Right cardiac atrium (tissue), 5 donors: ENCODE measurements at regions not wholly inside any gene's neighbourhood (a gene's known extent, or its start where the extent isn't known, plus 50 kb on each side); places are given as distances from the start of the nearest gene placed in this dataset.
"Not testable (repeated sequence)": the region's sequence is repeated elsewhere in the genome, so short reads cannot be mapped to it uniquely, and the experiment has no call there.

Experiments
- ATAC-seq, 2 donors: fragments of 200-7000 bp; cut with Tn5 transposase; one replicate each; pipeline versions ENCODE4 v1.8.0 to v1.9.1; 2020; ENCODE audit warnings: moderate library complexity in 2 of 2, mild to moderate bottlenecking in 1 of 2
- DNase-seq, 3 donors: peaks; one replicate each; pipeline ENCODE4 v3.0.0-alpha.2; 2020
- H3K27ac ChIP-seq: one replicate; pipeline ENCODE4 v1.5.1; 2013; ENCODE audit warnings: mild to moderate bottlenecking, low read length, control low read depth, moderate library complexity
- H3K27me3 ChIP-seq: one replicate; pipeline ENCODE4 v1.6.1; 2013; ENCODE audit not compliant: control insufficient read depth, insufficient read depth
- H3K4me1 ChIP-seq: one replicate; pipeline ENCODE4 v1.6.1; 2013; ENCODE audit warnings: low read length; ENCODE audit not compliant: control insufficient read depth, insufficient read depth
- H3K4me3 ChIP-seq: one replicate; pipeline ENCODE4 v1.5.1; 2013; ENCODE audit warnings: low read length, control low read depth
- H3K9me3 ChIP-seq: one replicate; pipeline ENCODE4 v1.6.1; 2013; ENCODE audit warnings: low read length; ENCODE audit not compliant: control insufficient read depth
- WGBS: extraction: QIAGEN DNeasy Blood & Tissue Kit; methylation state at CpG from one replicate; pipeline ENCODE4 v1.1.7; 2013; 5-methylcytosine and 5-hydroxymethylcytosine counted together
- intact Hi-C, 4 donors: fragments of 100-400 bp; cut with DNase I; formaldehyde crosslinking; loops; one replicate each; pipeline versions ENCODE4 v1.11.0 to v1.14.0; 2022 to 2023
- donor health status: healthy with polysubstance abuse.
- donor health status: DM: no; HTN: yes; CAD: no.
- donor health status: DM: no; HTN: no; CAD: no.
- donor health status: DM: no; HTN: yes; CAD: no; lungs with severe emphysema.
- donor health status: DM: yes; HTN: yes; CAD: no.

- no peak for DNase-seq
- H3K9me3 ChIP-seq: no peaks in the 10 kb centered on the region
- H3K4me1 ChIP-seq: no peaks in the 10 kb centered on the region
- no peaks in the 10 kb centered on the region for H3K27me3 ChIP-seq
- intact Hi-C loops: no loop called here
- WGBS: 92% methylated on average over 14 of the region's 14 CpGs
- no peak overlapping the region for H3K4me3 ChIP-seq
- no peak overlapping the region for H3K27ac ChIP-seq
- ATAC-seq: no peak
Measured at GRCh38 chr1:43021547-43022474, 63.1 kb upstream of the SLC2A1 start.

GRCh38 chr1:43019226-43019625 lies 60.6 kb upstream of the SLC2A1 start:
- no peak for ATAC-seq
- intact Hi-C loops: no loop called here
- WGBS: 91% methylated on average over 3 of the region's 3 CpGs
- no peak overlapping the region for H3K4me3 ChIP-seq
- H3K27me3 ChIP-seq: no peaks in the 10 kb centered on the region
- H3K27ac ChIP-seq: no peak overlapping the region
- no peaks in the 10 kb centered on the region for H3K4me1 ChIP-seq
- DNase-seq: no peak
- H3K9me3 ChIP-seq: no peaks in the 10 kb centered on the region

DNA sequence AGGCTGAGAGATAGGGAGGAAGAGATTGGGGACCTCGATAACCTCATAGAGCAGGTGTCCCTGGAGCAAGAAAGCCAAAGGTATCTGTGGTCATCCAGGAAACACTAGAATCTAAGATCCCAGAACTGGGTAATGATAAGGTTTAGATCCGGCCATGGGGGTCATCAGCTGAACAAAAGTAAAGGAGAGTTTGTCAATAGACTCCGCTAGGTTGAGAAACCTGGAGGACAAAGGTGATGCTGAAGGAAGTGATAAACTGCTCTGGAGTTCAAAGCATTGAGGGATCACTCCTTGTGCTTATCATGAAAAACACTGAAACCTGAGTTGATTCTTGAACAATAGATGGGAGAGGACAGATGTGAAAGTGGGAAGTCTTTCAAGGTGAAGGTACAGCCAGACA lies 59.5 kb upstream of the SLC2A1 start:
- DNase-seq: no peak
- Histone ChIP-seq H3K27me3 (no peaks in the 10 kb centered on the region), H3K4me3 (no peak overlapping the region), H3K27ac (no peak overlapping the region), H3K9me3 (no peaks in the 10 kb centered on the region), H3K4me1 (no peaks in the 10 kb centered on the region)
- no peak for ATAC-seq
- 93% methylated on average over 3 of the region's 3 CpGs for WGBS
- intact Hi-C loops: no loop called here

DNA sequence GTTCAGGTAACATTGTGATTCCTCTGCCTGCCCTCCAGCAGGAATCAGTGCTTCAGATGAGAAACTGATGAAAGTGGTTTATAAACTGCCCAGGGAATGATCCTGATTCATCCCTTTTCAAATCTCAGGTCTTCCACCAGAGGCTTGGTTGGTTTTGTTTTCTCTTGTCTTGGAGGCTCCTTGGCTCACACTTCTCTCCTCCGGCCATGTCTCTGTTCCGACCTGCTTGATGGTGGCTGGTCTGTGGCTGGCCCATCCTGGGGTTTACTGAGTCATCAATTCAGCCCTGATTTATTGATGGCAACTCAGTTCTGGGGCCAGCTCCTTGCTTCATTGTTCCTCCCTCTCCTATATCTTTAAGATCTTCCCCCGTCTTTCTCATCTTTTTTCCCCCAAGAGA lies 56.6 kb upstream of the SLC2A1 start:
- DNase-seq: no peak
- no peak overlapping the region for H3K27ac ChIP-seq
- no peak overlapping the region for H3K4me3 ChIP-seq
- 93% methylated on average over 3 of the region's 3 CpGs for WGBS
- H3K27me3 ChIP-seq: no peaks in the 10 kb centered on the region
- intact Hi-C loops: no loop called here
- H3K4me1 ChIP-seq: no peaks in the 10 kb centered on the region
- no peaks in the 10 kb centered on the region for H3K9me3 ChIP-seq
- ATAC-seq: no peak

- H3K9me3 ChIP-seq, intact Hi-C loops, H3K4me1 ChIP-seq, DNase-seq, H3K27ac ChIP-seq, ATAC-seq, H3K4me3 ChIP-seq, H3K27me3 ChIP-seq: not testable (repeated sequence)
- WGBS: 94% methylated on average over 10 of the region's 10 CpGs
Measured at GRCh38 chr1:43014579-43014978, 55.9 kb upstream of the SLC2A1 start.

- DNase-seq: no peak
- intact Hi-C loops: no loop called here
Measured at GRCh38 chr1:43011020-43011419, 52.4 kb upstream of the SLC2A1 start.

DNA sequence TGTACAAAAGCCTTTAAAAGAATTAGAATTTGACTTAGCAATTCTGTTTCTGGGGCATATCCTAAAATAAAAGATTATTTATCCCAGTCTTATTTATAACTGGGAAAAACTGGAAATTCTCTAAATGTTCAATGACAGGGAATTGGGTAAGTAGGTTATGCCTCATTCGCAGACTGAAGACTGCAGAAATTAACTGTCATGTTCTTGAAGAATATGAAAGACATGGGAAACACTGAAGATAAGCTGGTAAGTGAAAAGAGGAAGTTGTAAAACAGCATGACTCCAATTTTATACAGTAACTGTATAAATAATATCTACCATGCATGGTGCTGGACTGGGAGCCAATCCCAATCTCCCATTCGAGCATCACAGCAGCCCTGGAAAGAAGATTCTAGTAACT lies 50.6 kb upstream of the SLC2A1 start:
- ATAC-seq: no peak

More at GRCh38 chr1:43011020-43011419, 52.4 kb upstream of the SLC2A1 start:
- 30% methylated on average over 3 of the region's 3 CpGs for WGBS
- Histone ChIP-seq H3K27me3 (no peaks in the 10 kb centered on the region), H3K9me3 (no peaks in the 10 kb centered on the region), H3K4me3 (no peak overlapping the region), H3K4me1 (no peaks in the 10 kb centered on the region), H3K27ac (no peak overlapping the region)
- no peak for ATAC-seq

DNA sequence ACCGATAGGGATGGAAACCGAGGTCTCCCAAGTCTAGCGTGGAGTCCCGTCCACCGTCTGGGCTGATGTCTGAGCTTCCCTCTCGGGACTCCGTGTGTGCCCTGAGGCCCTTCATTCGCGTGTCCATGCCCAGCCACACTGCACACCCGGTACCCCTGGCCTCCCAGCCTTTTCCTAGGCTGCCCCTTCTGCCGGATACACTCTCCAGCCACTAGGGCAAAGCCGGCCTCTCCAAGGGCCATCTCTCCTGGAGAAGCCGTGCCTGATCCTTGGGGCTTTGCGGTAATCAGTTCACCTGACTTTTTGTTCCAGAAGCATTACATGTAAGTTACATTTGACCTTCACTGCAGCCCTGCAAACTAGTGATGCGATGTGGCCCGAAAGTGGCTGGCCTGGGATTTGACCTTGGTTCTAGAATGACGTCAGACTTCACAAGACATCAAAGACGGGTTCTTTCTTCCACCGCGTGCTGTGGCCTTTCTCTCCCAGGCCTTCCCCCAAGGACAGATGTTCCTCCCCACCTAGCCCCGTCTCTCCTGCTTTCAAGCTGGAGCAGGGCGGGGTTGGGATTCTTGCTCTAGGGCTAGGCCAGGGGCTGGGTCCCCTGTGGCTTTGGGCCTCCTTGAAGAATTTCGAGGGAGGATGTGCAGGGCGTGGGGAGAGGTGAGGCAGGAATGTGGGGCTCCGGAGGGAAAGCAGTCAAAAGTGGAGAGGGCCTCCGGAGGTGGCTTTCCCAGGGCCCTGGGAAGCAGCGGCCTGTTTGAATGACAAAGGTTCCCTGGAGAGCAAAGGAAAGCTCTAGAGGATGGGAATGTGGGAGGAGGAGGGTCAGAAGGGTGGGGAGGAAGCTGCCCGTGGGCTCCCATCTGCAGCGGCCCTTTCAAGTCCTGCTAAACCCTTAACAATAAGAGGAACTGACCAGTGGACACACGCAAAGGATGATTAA lies 49.7 kb upstream of the SLC2A1 start:
- 70% methylated on average over 30 of the region's 30 CpGs for WGBS
- no peak for DNase-seq
- Histone ChIP-seq H3K4me3 (no peak overlapping the region), H3K27ac (no peak overlapping the region), H3K27me3 (no peaks in the 10 kb centered on the region), H3K9me3 (no peaks in the 10 kb centered on the region), H3K4me1 (no peaks in the 10 kb centered on the region)
- ATAC-seq: no peak
- intact Hi-C loops: no loop called here

More for the DNA sequence above, 50.6 kb upstream of the SLC2A1 start:
- 60% methylated on average over 2 of the region's 2 CpGs for WGBS
- intact Hi-C loops: no loop called here
- no peak overlapping the region for H3K27ac ChIP-seq
- no peaks in the 10 kb centered on the region for H3K4me1 ChIP-seq
- no peak for DNase-seq
- no peaks in the 10 kb centered on the region for H3K9me3 ChIP-seq
- no peak overlapping the region for H3K4me3 ChIP-seq
- H3K27me3 ChIP-seq: no peaks in the 10 kb centered on the region
